ENCODE measurements at regions not wholly inside any gene's neighbourhood (a gene's known extent, or its start where the extent isn't known, plus 50 kb on each side); places are given as distances from the start of the nearest gene placed in this dataset.

DNA sequence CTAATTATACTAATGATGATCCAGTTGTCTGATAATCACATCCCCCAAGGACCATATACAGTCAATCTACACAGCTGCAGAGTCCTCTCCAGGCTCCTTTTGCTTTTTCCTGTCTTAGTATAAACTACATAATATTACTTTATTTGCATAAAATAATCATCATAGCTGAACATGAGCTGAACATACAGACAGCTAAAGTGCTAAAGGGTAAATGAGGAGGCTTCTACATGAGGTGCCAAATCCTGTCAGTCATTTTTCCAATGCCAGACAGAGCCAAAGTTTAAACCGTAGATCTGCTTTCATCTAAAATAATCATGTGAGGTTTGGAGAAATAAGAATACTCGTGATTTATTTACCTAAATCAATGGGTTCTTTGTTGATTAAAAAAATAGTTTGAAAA, 1530.1 kb upstream of the PABPC4L start:
- H3K4me3 ChIP-seq: no peak overlapping the region
- POLR2A ChIA-PET: no interaction called here
- H3K4me1 ChIP-seq (ENCODE audit: control insufficient read depth, insufficient read depth, low read length): no peaks in the 10 kb centered on the region
- no peak for FAIRE-seq
- intact Hi-C loops (cut with micrococcal nuclease; ENCODE audit: unreplicated experiment) (no loop called here), in situ Hi-C loops (cut with MboI) (no loop called here)
- RAD21 ChIA-PET (ENCODE audit: unreplicated experiment): no interaction called here
- H3K79me2 ChIP-seq (ENCODE audit: control insufficient read depth, insufficient read depth, low read length): no peaks in the 10 kb centered on the region
- no peak for ATAC-seq
- no peaks in the 10 kb centered on the region for H3K27me3 ChIP-seq (replicated peaks in 1 of 2; ENCODE audit: control insufficient read depth in 2 of 2, insufficient read depth in 2 of 2, low read length in 1 of 2)
- CTCF ChIA-PET: no interaction called here
- H3K27ac ChIP-seq (ENCODE audit: control insufficient read depth, insufficient read depth): no peak overlapping the region
- no TSS peak for BruUV-seq (replicated peaks)
- H4K20me1 ChIP-seq (ENCODE audit: control insufficient read depth, insufficient read depth): no peaks in the 10 kb centered on the region
- no peaks in the 10 kb centered on the region for H3K9me3 ChIP-seq (replicated peaks; ENCODE audit: control insufficient read depth, insufficient read depth, low read length)
- no peaks in the 10 kb centered on the region for H3K36me3 ChIP-seq (ENCODE audit: control insufficient read depth in 2 of 2, insufficient read depth in 2 of 2, low read length in 1 of 2)
- SMC1A ChIA-PET (ENCODE audit: uncharacterized antibody, unreplicated experiment): no interaction called here
- DNase-seq (ENCODE audit: low read depth, low spot score): no peak
- 45% methylated on average over 2 of the region's 2 CpGs for WGBS (ENCODE audit: insufficient coverage, insufficient replicate concordance, low lambda C conversion rate, missing lambda C conversion rate)
- TF ChIP-seq KDM1A (IDR thresholded peaks at IDR 0.05; ENCODE audit: borderline replicate concordance) (no peak), CHD2 (IDR thresholded peaks at IDR 0.05; ENCODE audit: borderline replicate concordance, low read depth, low read length) (no peak), FOS (IDR thresholded peaks at IDR 0.05; ENCODE audit: borderline replicate concordance, extremely low read depth, insufficient read length) (no peak), STAT3 (IDR thresholded peaks at IDR 0.05; ENCODE audit: low read depth, low read length) (no peak), SIX5 (IDR thresholded peaks at IDR 0.05; ENCODE audit: low read depth, low read length, severe bottlenecking) (no peak), MEF2A (IDR thresholded peaks at IDR 0.05; ENCODE audit: insufficient read depth, low read depth, low read length) (no peak), RUNX3 (IDR thresholded peaks at IDR 0.05; ENCODE audit: low read length) (no peak), MTA2 (IDR thresholded peaks at IDR 0.05; ENCODE audit: low read depth) (no peak)
- TF ChIP-seq, protein P1, sequence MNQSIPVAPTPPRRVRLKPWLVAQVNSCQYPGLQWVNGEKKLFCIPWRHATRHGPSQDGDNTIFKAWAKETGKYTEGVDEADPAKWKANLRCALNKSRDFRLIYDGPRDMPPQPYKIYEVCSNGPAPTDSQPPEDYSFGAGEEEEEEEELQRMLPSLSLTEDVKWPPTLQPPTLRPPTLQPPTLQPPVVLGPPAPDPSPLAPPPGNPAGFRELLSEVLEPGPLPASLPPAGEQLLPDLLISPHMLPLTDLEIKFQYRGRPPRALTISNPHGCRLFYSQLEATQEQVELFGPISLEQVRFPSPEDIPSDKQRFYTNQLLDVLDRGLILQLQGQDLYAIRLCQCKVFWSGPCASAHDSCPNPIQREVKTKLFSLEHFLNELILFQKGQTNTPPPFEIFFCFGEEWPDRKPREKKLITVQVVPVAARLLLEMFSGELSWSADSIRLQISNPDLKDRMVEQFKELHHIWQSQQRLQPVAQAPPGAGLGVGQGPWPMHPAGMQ (IDR thresholded peaks at IDR 0.05; ENCODE audit: borderline replicate concordance): no peak
- TF ChIP-seq, protein P2, sequence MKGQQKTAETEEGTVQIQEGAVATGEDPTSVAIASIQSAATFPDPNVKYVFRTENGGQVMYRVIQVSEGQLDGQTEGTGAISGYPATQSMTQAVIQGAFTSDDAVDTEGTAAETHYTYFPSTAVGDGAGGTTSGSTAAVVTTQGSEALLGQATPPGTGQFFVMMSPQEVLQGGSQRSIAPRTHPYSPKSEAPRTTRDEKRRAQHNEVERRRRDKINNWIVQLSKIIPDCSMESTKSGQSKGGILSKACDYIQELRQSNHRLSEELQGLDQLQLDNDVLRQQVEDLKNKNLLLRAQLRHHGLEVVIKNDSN (IDR thresholded peaks at IDR 0.05; ENCODE audit: borderline replicate concordance, extremely low read length, insufficient read depth, low read depth, low read length): no peak
- TF ChIP-seq, protein P3, sequence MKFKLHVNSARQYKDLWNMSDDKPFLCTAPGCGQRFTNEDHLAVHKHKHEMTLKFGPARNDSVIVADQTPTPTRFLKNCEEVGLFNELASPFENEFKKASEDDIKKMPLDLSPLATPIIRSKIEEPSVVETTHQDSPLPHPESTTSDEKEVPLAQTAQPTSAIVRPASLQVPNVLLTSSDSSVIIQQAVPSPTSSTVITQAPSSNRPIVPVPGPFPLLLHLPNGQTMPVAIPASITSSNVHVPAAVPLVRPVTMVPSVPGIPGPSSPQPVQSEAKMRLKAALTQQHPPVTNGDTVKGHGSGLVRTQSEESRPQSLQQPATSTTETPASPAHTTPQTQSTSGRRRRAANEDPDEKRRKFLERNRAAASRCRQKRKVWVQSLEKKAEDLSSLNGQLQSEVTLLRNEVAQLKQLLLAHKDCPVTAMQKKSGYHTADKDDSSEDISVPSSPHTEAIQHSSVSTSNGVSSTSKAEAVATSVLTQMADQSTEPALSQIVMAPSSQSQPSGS (IDR thresholded peaks at IDR 0.05; ENCODE audit: low read length): no peak
- TF ChIP-seq, protein P4, sequence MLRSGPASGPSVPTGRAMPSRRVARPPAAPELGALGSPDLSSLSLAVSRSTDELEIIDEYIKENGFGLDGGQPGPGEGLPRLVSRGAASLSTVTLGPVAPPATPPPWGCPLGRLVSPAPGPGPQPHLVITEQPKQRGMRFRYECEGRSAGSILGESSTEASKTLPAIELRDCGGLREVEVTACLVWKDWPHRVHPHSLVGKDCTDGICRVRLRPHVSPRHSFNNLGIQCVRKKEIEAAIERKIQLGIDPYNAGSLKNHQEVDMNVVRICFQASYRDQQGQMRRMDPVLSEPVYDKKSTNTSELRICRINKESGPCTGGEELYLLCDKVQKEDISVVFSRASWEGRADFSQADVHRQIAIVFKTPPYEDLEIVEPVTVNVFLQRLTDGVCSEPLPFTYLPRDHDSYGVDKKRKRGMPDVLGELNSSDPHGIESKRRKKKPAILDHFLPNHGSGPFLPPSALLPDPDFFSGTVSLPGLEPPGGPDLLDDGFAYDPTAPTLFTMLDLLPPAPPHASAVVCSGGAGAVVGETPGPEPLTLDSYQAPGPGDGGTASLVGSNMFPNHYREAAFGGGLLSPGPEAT (IDR thresholded peaks at IDR 0.05; ENCODE audit: low read depth): no peak
- TF ChIP-seq, protein P5, sequence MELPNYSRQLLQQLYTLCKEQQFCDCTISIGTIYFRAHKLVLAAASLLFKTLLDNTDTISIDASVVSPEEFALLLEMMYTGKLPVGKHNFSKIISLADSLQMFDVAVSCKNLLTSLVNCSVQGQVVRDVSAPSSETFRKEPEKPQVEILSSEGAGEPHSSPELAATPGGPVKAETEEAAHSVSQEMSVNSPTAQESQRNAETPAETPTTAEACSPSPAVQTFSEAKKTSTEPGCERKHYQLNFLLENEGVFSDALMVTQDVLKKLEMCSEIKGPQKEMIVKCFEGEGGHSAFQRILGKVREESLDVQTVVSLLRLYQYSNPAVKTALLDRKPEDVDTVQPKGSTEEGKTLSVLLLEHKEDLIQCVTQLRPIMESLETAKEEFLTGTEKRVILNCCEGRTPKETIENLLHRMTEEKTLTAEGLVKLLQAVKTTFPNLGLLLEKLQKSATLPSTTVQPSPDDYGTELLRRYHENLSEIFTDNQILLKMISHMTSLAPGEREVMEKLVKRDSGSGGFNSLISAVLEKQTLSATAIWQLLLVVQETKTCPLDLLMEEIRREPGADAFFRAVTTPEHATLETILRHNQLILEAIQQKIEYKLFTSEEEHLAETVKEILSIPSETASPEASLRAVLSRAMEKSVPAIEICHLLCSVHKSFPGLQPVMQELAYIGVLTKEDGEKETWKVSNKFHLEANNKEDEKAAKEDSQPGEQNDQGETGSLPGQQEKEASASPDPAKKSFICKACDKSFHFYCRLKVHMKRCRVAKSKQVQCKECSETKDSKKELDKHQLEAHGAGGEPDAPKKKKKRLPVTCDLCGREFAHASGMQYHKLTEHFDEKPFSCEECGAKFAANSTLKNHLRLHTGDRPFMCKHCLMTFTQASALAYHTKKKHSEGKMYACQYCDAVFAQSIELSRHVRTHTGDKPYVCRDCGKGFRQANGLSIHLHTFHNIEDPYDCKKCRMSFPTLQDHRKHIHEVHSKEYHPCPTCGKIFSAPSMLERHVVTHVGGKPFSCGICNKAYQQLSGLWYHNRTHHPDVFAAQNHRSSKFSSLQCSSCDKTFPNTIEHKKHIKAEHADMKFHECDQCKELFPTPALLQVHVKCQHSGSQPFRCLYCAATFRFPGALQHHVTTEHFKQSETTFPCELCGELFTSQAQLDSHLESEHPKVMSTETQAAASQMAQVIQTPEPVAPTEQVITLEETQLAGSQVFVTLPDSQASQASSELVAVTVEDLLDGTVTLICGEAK (IDR thresholded peaks at IDR 0.05; ENCODE audit: borderline replicate concordance): no peak
- H3K9ac ChIP-seq (ENCODE audit: control insufficient read depth, insufficient read depth, low read length): no peak overlapping the region
- no peak overlapping the region for H3K4me2 ChIP-seq (ENCODE audit: control insufficient read depth, insufficient read depth)
- H2AFZ ChIP-seq (ENCODE audit: control insufficient read depth, low read depth, low read length): no peak overlapping the region
